OCI-LY3 (cell line): ENCODE measurements at regions not wholly inside any gene's neighbourhood (a gene's known extent, or its start where the extent isn't known, plus 50 kb on each side); places are given as distances from the start of the nearest gene placed in this dataset.

Experiments used
- H2AFZ ChIP-seq: fragments of 200-600, 300-600 bp; shearing (Covaris generic); 2 replicates; pipeline ENCODE4 v1.6.0; 2014; ENCODE audit warnings: antibody characterized with exemption, low read depth, low read length
- H3K27ac ChIP-seq: fragments of 200-600, 300-600 bp; sonication (generic); 2 replicates; pipeline ENCODE4 v1.5.1; 2014; ENCODE audit warnings: mild to moderate bottlenecking, low read length, moderate library complexity, mixed read lengths
- H3K27me3 ChIP-seq: fragments of 200-600, 300-600 bp; sonication (generic); 2 replicates; pipeline ENCODE4 v1.6.1; 2014; ENCODE audit warnings: low read depth, low read length, mixed read lengths
- H3K36me3 ChIP-seq: fragments of 200-600, 300-600 bp; sonication (generic); replicated peaks from 2 replicates; pipeline ENCODE3; 2014; ENCODE audit warnings: low read depth, low read length, mixed read lengths
- H3K4me1 ChIP-seq: fragments of 300-600, 200-600 bp; sonication (generic); 2 replicates; pipeline ENCODE4 v1.6.1; 2014; ENCODE audit warnings: low read length, mixed read lengths
- H3K4me2 ChIP-seq: fragments of 200-600, 300-600 bp; sonication (generic); 2 replicates; pipeline ENCODE4 v1.6.1; 2014; ENCODE audit warnings: low read length, mixed read lengths
- H3K4me3 ChIP-seq: fragments of 300-600, 200-600 bp; sonication (generic); 2 replicates; pipeline ENCODE4 v1.5.1; 2014; ENCODE audit warnings: antibody characterized with exemption, mild to moderate bottlenecking, low read length, moderate library complexity
- H3K79me2 ChIP-seq: fragments of 300-600, 200-600 bp; shearing (Covaris generic); 2 replicates; pipeline ENCODE4 v1.6.1; 2014; ENCODE audit warnings: mild to moderate bottlenecking, low read length, mixed read lengths
- H3K9ac ChIP-seq: fragments of 300-600, 200-600 bp; shearing (Covaris generic); 2 replicates; pipeline ENCODE4 v1.6.0; 2014; ENCODE audit warnings: mild to moderate bottlenecking, low read length, moderate library complexity
- H3K9me3 ChIP-seq: fragments of 200-600, 300-600 bp; shearing (Covaris generic); 2 replicates; pipeline ENCODE4 v1.6.1; 2014; ENCODE audit warnings: low read length, mixed read lengths; ENCODE audit not compliant: insufficient read depth
- H4K20me1 ChIP-seq: fragments of 200-600, 300-600 bp; sonication (generic); 2 replicates; pipeline ENCODE4 v1.6.1; 2016; ENCODE audit warnings: low read length, mixed read lengths; ENCODE audit not compliant: insufficient read depth
- CTCF ChIP-seq: fragments of 200-600, 300-600 bp; sonication (generic); IDR thresholded peaks from 2 replicates; pipeline ENCODE4 v1.5.1; 2014; ENCODE audit warnings: antibody characterized with exemption, low read length, low read depth
- EZH2phosphoT487 ChIP-seq: fragments of 200-600 bp; shearing (Covaris generic); IDR thresholded peaks from 2 replicates; pipeline ENCODE4 v1.6.1; 2018; ENCODE audit warnings: antibody characterized with exemption, mixed run types, low read depth

- H3K27ac ChIP-seq: no peak overlapping the region
- peaks cover 31% of the 10 kb centered on the region for H3K4me1 ChIP-seq
- TF ChIP-seq CTCF: no peak
- TF ChIP-seq EZH2phosphoT487: no peak
- peaks cover 21% of the 10 kb centered on the region for H3K27me3 ChIP-seq
- peak overlapping the region; percentile 100 for H3K4me2 ChIP-seq
- no peaks in the 10 kb centered on the region for H4K20me1 ChIP-seq
- H3K79me2 ChIP-seq: no peaks in the 10 kb centered on the region
- no peaks in the 10 kb centered on the region for H3K9me3 ChIP-seq
- no peak overlapping the region for H3K9ac ChIP-seq
- peak overlapping the region; percentile 74 for H3K4me3 ChIP-seq
- H3K36me3 ChIP-seq: no peaks in the 10 kb centered on the region
- H2AFZ ChIP-seq: 0 out of 2 replicates have a peak overlapping the region, but pooled peaks have one; percentile 31
These were observed 106.6 kb upstream of the ATP6AP2 start for GRCh38 chrX:40474205-40474626.

DNA sequence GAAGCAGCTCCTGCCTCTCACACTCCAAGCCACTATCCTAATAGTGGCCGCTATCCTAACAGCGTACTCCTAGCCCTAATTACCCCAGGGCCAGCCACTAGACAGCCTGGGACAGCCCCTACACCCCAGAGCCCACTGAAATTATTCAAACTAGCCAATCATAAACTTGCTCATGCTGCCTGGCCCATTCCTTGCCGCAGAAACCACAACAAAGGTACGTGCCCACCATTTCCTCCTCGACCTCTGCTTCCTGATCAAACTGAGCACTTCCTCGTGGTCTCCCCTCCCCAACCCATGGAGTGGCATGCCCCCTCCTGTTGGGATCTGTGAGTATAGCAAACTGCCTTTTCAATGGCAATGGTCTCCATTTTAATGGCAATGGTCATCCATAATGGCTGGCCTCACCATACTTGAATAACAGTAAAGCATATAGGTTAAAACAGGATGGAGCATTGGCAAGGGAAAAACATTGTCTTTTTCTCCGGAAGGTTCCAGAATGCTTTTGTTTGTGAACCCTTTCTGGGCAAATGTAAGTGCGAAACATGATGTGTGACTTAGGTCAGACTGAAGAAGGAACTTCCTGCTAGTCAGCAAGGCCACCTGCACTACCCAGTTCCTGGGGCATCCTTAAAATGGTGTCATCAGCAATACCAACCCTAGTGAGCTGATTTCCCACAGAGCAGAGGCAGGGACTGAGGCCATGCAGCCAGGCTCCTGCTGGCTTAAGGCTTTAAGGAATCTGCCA is 107.1 kb upstream of the ATP6AP2 start:
- no peaks in the 10 kb centered on the region for H3K79me2 ChIP-seq
- peak overlapping the region; percentile 74 for H3K4me3 ChIP-seq
- no peaks in the 10 kb centered on the region for H4K20me1 ChIP-seq
- H2AFZ ChIP-seq: no peak overlapping the region
- H3K4me2 ChIP-seq: peak overlapping the region; percentile 100
- H3K36me3 ChIP-seq: no peaks in the 10 kb centered on the region
- no peak overlapping the region for H3K27ac ChIP-seq
- peaks cover 35% of the 10 kb centered on the region for H3K4me1 ChIP-seq
- H3K27me3 ChIP-seq: peaks cover 21% of the 10 kb centered on the region
- H3K9me3 ChIP-seq: no peaks in the 10 kb centered on the region
- H3K9ac ChIP-seq: no peak overlapping the region
- TF ChIP-seq CTCF (peak; percentile 6; the same call in 1 of the 2 replicates), EZH2phosphoT487 (no peak)

DNA sequence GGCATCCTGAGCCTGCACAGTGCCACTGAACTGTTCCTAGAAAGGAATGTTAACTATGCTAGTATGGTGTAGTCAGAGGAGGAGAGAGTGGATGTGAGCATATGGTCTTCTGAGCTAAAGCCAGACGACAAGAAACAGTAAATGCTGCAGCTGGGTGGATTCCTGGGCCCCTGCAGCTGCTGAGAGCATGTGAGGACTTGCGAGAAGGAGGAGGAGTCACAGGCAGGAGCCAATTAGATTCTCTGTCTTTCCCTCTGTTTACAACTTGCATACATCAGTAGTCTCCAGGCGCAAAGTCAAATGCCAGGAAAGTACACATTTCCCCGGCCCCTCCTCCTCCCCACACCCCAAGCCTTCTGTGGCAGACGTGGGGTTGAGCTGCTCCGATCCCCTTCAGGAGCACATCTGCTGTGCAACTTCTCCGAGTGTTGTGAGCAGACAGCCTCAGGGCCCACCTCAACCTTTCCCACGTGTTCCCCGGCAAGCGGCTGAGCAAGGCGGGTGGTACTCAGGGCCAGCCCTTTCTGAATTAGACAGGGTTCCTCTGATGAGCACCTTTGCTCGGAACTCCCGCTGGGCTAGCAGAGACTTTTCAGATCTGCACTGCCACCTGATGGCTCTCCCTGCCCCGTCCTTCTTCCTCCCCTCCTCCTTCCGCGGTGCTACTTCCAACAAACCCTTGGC is 108.7 kb upstream of the ATP6AP2 start:
- Histone ChIP-seq H3K4me1 (peaks cover 43% of the 10 kb centered on the region), H2AFZ (peak overlapping the region; percentile 92), H3K27ac (peak overlapping the region; percentile 46), H3K36me3 (no peaks in the 10 kb centered on the region), H3K4me2 (peak overlapping the region; percentile 100), H3K9ac (peak overlapping the region; percentile 53), H3K79me2 (no peaks in the 10 kb centered on the region), H3K27me3 (peaks cover 19% of the 10 kb centered on the region), H3K4me3 (peak overlapping the region; percentile 74), H4K20me1 (no peaks in the 10 kb centered on the region), H3K9me3 (no peaks in the 10 kb centered on the region)
- no peak for TF ChIP-seq EZH2phosphoT487
- peak; percentile 60 for TF ChIP-seq CTCF

DNA sequence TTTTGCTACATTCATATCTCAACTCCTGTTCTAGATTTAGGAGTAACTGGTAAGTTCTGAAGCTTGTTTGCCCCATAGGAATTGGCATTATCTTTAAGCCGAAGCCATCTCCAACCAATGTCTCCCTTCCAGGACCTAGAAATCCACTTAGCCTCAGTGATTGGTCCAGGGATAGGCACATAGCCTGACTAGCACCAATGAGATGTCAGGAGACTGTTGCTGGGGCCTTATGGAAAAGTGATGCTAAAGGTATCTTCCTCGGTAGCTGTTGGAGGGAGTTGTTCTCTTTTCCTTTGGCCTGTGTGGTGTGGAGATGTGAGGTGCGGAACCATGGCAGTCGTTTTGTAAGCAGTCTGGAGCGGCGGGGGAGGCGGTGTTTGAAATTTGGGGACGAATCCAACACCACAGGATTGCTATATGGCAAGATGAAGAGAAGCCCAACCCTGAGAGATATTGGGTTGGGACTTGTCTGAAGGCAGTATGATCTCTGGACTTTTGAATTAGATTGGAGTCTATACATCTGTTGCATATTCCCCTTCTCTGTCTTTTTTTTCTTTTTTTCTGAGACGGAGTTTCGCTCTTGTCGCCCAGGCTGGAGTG is 109.8 kb upstream of the ATP6AP2 start:
- H3K4me3 ChIP-seq: no peak overlapping the region
- H3K9ac ChIP-seq: no peak overlapping the region
- no peak overlapping the region for H2AFZ ChIP-seq
- H3K36me3 ChIP-seq: no peaks in the 10 kb centered on the region
- no peak overlapping the region for H3K4me2 ChIP-seq
- no peaks in the 10 kb centered on the region for H3K79me2 ChIP-seq
- peaks cover 16% of the 10 kb centered on the region for H3K27me3 ChIP-seq
- TF ChIP-seq EZH2phosphoT487: no peak
- no peak for TF ChIP-seq CTCF
- no peak overlapping the region for H3K27ac ChIP-seq
- no peaks in the 10 kb centered on the region for H4K20me1 ChIP-seq
- no peaks in the 10 kb centered on the region for H3K9me3 ChIP-seq
- peaks cover 43% of the 10 kb centered on the region for H3K4me1 ChIP-seq
